ENCODE measurements at regions not wholly inside any gene's neighbourhood (a gene's known extent, or its start where the extent isn't known, plus 50 kb on each side); places are given as distances from the start of the nearest gene placed in this dataset.

DNA sequence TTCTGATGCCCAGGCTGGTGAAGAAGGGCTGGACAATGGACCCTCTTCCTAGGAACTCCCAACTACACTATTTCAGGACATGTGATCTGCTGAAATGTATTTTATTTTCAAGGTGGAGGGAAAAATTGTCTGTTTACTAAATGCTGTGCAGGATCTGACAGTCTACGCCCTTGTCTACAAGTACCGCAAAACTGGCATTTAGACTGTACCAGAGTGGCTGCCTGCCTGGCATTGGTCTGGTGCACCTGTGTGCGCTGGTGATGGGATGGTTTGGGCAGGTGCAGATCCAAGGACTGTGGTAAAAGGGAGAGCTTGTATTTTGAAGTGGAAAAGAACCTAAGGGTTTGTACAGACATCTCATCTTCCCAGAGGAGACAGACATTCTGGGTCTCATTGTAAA, 79.7 kb downstream of the AIPL1 start:
- no peak overlapping the region for H3K4me3 ChIP-seq (ENCODE audit: low read depth, low read length)
- H3K36me3 ChIP-seq (ENCODE audit: control insufficient read depth, insufficient read depth, low read length) = no peaks in the 10 kb centered on the region
- TF ChIP-seq, protein P1, sequence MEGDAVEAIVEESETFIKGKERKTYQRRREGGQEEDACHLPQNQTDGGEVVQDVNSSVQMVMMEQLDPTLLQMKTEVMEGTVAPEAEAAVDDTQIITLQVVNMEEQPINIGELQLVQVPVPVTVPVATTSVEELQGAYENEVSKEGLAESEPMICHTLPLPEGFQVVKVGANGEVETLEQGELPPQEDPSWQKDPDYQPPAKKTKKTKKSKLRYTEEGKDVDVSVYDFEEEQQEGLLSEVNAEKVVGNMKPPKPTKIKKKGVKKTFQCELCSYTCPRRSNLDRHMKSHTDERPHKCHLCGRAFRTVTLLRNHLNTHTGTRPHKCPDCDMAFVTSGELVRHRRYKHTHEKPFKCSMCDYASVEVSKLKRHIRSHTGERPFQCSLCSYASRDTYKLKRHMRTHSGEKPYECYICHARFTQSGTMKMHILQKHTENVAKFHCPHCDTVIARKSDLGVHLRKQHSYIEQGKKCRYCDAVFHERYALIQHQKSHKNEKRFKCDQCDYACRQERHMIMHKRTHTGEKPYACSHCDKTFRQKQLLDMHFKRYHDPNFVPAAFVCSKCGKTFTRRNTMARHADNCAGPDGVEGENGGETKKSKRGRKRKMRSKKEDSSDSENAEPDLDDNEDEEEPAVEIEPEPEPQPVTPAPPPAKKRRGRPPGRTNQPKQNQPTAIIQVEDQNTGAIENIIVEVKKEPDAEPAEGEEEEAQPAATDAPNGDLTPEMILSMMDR (IDR thresholded peaks at IDR 0.05; ENCODE audit: insufficient read depth, low read depth, low read length) = no peak
- no peak for DNase-seq (ENCODE audit: low read depth)
- H3K27me3 ChIP-seq (ENCODE audit: control insufficient read depth, insufficient read depth, low read length) = no peaks in the 10 kb centered on the region
- CTCF ChIA-PET = no interaction called here
- POLR2A ChIA-PET = no interaction called here

DNA sequence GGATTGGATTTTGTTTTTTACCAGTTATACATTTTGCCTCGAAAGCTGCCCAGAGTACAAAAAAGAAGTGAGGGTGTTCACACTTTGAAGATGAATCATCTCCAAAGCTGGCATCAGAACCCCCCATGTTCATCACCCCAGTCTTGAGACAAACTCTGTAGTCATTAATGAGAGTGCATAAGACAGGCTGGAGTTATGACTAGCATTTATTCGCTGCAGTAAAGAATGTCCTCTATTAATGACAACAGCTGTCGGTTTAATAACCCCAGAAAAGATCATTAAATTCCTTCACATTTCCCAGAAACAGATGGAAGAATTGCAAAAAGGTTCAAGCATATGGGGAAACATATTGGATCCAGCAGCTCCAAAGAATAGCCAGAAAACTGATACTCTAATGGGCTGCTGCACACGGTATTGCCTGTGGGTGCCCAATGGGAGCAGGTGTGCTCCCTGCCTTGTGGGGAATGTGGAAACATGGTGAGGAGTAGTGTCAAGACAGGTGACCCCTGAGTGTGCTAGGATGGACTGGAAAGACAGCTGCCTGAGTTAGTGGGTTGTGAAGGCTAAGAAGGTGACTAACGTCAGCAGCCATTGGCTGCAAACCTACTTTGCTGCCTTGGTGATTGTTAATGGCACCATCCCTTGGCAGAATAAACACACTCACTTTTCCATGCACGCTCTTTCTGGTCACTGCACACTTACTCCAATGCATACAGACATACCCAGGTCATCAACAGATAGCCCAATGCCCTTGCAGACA, 81.9 kb downstream of the AIPL1 start:
- POLR2A ChIA-PET = no interaction called here
- CTCF ChIA-PET = no interaction called here

DNA sequence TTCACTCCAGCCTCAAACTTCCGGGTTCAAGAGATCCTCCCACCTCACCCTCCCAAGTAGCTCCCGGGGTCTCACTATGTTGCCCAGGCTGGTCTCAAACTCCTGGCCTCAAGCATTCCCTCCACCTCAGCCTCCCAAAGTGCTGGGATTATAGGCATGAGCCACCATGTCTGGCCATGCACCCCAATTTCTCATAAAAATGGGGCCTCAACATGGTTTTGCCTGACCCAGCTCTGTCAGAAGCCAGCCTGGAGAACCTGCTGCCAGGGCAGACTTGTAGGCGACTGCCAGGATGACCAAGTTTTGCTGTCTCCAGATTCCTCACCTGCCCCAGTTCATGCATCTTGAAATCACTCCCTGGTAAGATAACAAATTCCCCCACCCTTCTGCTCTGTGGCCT, 82.9 kb downstream of the AIPL1 start:
- Histone ChIP-seq H3K27me3 (ENCODE audit: control insufficient read depth, insufficient read depth, low read length) (no peaks in the 10 kb centered on the region), H3K4me3 (ENCODE audit: low read depth, low read length) (no peak overlapping the region), H3K36me3 (ENCODE audit: control insufficient read depth, insufficient read depth, low read length) (no peaks in the 10 kb centered on the region)
- CTCF ChIA-PET = no interaction called here
- no peak for DNase-seq (ENCODE audit: low read depth)
- POLR2A ChIA-PET = no interaction called here
- TF ChIP-seq, protein P1 (IDR thresholded peaks at IDR 0.05; ENCODE audit: insufficient read depth, low read depth, low read length) = no peak

More for the DNA sequence above, 81.9 kb downstream of the AIPL1 start:
- Histone ChIP-seq H3K36me3 (ENCODE audit: control insufficient read depth, insufficient read depth, low read length) (no peaks in the 10 kb centered on the region), H3K4me3 (ENCODE audit: low read depth, low read length) (no peak overlapping the region), H3K27me3 (ENCODE audit: control insufficient read depth, insufficient read depth, low read length) (no peaks in the 10 kb centered on the region)
- DNase-seq (ENCODE audit: low read depth) = no peak
- TF ChIP-seq, protein P1 (IDR thresholded peaks at IDR 0.05; ENCODE audit: insufficient read depth, low read depth, low read length) = no peak

DNA sequence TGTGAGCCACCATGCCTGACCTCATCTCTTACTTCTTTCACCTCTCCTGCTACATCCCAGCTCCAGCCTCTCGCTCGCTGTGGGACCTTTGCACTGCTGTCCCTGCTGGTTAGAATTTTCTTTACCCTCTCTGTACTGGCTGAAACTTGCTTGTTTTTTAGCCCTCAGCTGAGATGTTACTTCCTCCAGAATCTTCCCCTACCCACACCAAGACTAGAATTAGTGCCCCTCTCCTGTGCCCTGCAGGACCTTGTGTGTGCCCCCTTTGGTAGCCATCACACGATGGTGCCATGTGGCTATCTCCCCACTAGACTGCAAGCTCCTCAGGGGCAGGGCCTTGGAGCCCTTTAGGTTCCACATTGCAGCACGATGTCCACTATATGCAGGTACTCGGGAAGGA, 84.1 kb downstream of the AIPL1 start:
- no peaks in the 10 kb centered on the region for H3K27me3 ChIP-seq (ENCODE audit: control insufficient read depth, insufficient read depth, low read length)
- ChIA-PET CTCF (no interaction called here), POLR2A (no interaction called here)
- H3K36me3 ChIP-seq (ENCODE audit: control insufficient read depth, insufficient read depth, low read length) = no peaks in the 10 kb centered on the region
- TF ChIP-seq, protein P1 (IDR thresholded peaks at IDR 0.05; ENCODE audit: insufficient read depth, low read depth, low read length) = no peak
- no peak overlapping the region for H3K4me3 ChIP-seq (ENCODE audit: low read depth, low read length)
- no peak for DNase-seq (ENCODE audit: low read depth)

DNA sequence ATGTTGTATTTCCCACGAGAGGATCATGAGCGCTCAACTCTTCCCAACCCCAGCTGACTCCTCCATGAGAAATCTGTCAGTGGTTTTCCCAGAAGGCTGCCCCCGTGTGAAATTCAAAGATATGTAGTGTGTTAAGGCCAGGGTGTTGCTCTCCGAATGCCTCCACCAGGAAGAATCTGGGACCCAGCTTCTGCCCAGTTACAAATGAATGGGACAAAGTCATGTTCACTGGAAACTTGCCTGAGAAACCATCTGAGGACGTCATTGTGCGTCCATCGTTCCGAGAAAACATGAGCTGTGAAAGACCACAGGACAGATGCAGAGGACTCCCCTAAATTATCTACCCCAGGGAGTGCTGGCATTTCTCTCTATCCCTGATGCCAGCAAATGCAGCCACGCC, 86.0 kb downstream of the AIPL1 start:
- DNase-seq (ENCODE audit: low read depth) = no peak
- no peaks in the 10 kb centered on the region for H3K36me3 ChIP-seq (ENCODE audit: control insufficient read depth, insufficient read depth, low read length)
- TF ChIP-seq, protein P1 (IDR thresholded peaks at IDR 0.05; ENCODE audit: insufficient read depth, low read depth, low read length) = no peak
- no peak overlapping the region for H3K4me3 ChIP-seq (ENCODE audit: low read depth, low read length)
- H3K27me3 ChIP-seq (ENCODE audit: control insufficient read depth, insufficient read depth, low read length) = no peaks in the 10 kb centered on the region
- ChIA-PET CTCF (no interaction called here), POLR2A (no interaction called here)

Measured in BJ (cell line).